Osteocyte (in vitro differentiated cells): ENCODE measurements at regions not wholly inside any gene's neighbourhood (a gene's known extent, or its start where the extent isn't known, plus 50 kb on each side); places are given as distances from the start of the nearest gene placed in this dataset.

Source experiments
- DNase-seq: peaks from one replicate; pipeline ENCODE4 v3.0.0; 2021; ENCODE audit warnings: mixed read lengths; ENCODE audit not compliant: unreplicated experiment; ENCODE audit errors: extremely low spot score
- H3K27ac Mint-ChIP-seq: one replicate; pipeline ENCODE4 v1.8.0; 2021; ENCODE audit warnings: mild to moderate bottlenecking, mixed read lengths; ENCODE audit not compliant: unreplicated experiment
- H3K27me3 Mint-ChIP-seq: one replicate; pipeline ENCODE4 v1.8.0; 2021; ENCODE audit warnings: mixed read lengths; ENCODE audit not compliant: unreplicated experiment
- H3K36me3 Mint-ChIP-seq: one replicate; pipeline ENCODE4 v1.8.0; 2021; ENCODE audit warnings: mixed read lengths; ENCODE audit not compliant: unreplicated experiment
- H3K4me1 Mint-ChIP-seq: one replicate; pipeline ENCODE4 v1.8.0; 2021; ENCODE audit warnings: mixed read lengths; ENCODE audit not compliant: unreplicated experiment
- H3K4me3 Mint-ChIP-seq: one replicate; pipeline ENCODE4 v1.8.0; 2021; ENCODE audit warnings: mild to moderate bottlenecking, moderate library complexity, mixed read lengths; ENCODE audit not compliant: unreplicated experiment
- H3K9me3 Mint-ChIP-seq: one replicate; pipeline ENCODE4 v1.8.0; 2021; ENCODE audit warnings: mixed read lengths; ENCODE audit not compliant: unreplicated experiment
- TF ChIP-seq, protein P1 (sequence below): fragments of 200-600 bp; sonication (generic); IDR thresholded peaks from 2 replicates; pipeline ENCODE4 v1.5.0; 2021; ENCODE audit warnings: antibody characterized with exemption, mild to moderate bottlenecking, moderate library complexity

DNA sequence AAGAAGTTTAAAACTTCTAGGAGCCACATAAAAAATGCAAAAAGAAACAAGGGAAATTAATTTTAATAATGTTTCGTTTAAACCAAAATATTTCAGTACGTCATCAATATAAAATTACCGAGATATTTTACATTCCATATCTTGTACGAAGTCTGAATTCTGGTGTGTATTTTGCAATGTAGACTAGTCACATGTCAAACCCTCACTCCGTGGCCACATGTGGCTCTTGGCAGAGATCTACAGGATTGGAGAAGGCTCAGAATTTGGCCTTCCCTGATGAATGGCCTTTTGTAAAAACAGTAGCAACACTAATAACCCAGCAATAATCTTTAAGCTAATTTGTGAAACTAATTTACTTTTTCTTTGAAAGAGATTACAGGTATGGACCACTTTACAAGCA is 217.1 kb downstream of the PRL start:
- H3K27ac Mint-ChIP-seq = no peak overlapping the region
- no peaks in the 10 kb centered on the region for H3K9me3 Mint-ChIP-seq
- TF ChIP-seq, protein P1, sequence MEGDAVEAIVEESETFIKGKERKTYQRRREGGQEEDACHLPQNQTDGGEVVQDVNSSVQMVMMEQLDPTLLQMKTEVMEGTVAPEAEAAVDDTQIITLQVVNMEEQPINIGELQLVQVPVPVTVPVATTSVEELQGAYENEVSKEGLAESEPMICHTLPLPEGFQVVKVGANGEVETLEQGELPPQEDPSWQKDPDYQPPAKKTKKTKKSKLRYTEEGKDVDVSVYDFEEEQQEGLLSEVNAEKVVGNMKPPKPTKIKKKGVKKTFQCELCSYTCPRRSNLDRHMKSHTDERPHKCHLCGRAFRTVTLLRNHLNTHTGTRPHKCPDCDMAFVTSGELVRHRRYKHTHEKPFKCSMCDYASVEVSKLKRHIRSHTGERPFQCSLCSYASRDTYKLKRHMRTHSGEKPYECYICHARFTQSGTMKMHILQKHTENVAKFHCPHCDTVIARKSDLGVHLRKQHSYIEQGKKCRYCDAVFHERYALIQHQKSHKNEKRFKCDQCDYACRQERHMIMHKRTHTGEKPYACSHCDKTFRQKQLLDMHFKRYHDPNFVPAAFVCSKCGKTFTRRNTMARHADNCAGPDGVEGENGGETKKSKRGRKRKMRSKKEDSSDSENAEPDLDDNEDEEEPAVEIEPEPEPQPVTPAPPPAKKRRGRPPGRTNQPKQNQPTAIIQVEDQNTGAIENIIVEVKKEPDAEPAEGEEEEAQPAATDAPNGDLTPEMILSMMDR = no peak
- H3K4me1 Mint-ChIP-seq = peaks cover 27% of the 10 kb centered on the region
- H3K36me3 Mint-ChIP-seq = no peaks in the 10 kb centered on the region
- no peak overlapping the region for H3K4me3 Mint-ChIP-seq
- DNase-seq = no peak
- no peaks in the 10 kb centered on the region for H3K27me3 Mint-ChIP-seq

DNA sequence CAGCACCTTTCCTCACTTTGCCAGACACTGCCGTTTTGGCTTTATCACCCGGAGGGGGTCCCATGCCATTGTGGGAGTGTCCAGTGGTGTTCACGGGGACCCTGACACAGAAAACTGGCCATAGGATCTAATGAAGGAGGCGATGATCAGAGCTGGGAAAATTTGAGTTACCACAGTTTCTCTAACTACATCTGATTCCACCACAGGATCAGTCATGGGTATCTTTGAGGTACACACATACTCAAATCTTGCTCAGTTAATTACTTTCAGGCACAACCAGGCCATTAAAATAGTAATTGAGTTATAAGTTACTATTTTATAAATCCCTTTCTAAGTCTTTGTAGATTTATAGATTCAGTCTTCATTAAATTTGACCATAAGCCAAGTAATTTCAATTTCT is 215.1 kb downstream of the PRL start:
- peaks cover 27% of the 10 kb centered on the region for H3K4me1 Mint-ChIP-seq
- H3K36me3 Mint-ChIP-seq = peaks cover 3% of the 10 kb centered on the region

DNA sequence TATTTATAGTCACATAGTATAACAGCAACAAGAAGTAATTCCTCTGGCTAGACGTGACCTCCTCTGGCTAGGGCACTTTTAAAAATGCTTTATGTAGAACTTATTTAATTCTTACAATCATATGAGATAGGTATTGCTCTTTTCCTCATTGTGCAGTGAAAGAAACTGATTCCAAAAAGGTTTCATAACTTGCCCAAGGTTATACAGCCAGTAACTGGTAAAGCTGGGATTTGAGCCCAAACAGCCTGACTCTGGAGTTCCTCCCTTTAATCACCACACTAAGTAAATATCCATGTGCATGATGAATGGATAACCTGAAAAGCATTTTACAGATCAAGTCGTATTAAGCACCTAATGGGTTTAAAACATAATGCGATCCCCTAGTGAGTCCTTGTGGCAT is 214.6 kb downstream of the PRL start:
- Mint-ChIP-seq H3K27me3 (no peaks in the 10 kb centered on the region), H3K27ac (no peak overlapping the region), H3K4me3 (no peak overlapping the region), H3K9me3 (peaks cover 9% of the 10 kb centered on the region), H3K4me1 (peaks cover 27% of the 10 kb centered on the region), H3K36me3 (peaks cover 3% of the 10 kb centered on the region)
- DNase-seq = no peak
- TF ChIP-seq, protein P1 = no peak

More for the DNA sequence above, 215.1 kb downstream of the PRL start:
- no peaks in the 10 kb centered on the region for H3K27me3 Mint-ChIP-seq
- TF ChIP-seq, protein P1 = no peak
- no peak for DNase-seq
- no peak overlapping the region for H3K4me3 Mint-ChIP-seq
- H3K27ac Mint-ChIP-seq = no peak overlapping the region
- peaks cover 9% of the 10 kb centered on the region for H3K9me3 Mint-ChIP-seq

DNA sequence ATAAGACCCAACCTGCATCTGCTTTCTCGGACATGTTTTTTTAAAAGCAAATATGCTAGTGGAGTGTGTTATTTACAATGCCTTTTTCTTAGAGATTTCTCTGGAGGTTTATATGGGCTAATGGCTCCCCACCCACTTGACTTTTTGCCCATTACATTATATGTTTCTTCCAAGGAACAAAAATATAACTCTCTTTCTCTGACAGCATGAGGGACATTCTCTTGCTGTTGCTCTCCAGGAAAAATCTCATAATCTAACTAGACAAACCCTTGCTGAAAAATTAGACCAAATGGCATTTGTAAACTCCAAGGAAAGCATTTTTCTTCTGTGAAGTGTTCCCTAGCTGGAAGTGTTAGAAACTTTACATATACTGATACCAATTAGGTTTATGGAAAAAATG is 213.7 kb downstream of the PRL start:
- Mint-ChIP-seq H3K9me3 (peaks cover 9% of the 10 kb centered on the region), H3K4me1 (peaks cover 27% of the 10 kb centered on the region), H3K27ac (no peak overlapping the region), H3K27me3 (no peaks in the 10 kb centered on the region), H3K4me3 (no peak overlapping the region), H3K36me3 (peaks cover 3% of the 10 kb centered on the region)
- DNase-seq = no peak
- TF ChIP-seq, protein P1 = no peak

DNA sequence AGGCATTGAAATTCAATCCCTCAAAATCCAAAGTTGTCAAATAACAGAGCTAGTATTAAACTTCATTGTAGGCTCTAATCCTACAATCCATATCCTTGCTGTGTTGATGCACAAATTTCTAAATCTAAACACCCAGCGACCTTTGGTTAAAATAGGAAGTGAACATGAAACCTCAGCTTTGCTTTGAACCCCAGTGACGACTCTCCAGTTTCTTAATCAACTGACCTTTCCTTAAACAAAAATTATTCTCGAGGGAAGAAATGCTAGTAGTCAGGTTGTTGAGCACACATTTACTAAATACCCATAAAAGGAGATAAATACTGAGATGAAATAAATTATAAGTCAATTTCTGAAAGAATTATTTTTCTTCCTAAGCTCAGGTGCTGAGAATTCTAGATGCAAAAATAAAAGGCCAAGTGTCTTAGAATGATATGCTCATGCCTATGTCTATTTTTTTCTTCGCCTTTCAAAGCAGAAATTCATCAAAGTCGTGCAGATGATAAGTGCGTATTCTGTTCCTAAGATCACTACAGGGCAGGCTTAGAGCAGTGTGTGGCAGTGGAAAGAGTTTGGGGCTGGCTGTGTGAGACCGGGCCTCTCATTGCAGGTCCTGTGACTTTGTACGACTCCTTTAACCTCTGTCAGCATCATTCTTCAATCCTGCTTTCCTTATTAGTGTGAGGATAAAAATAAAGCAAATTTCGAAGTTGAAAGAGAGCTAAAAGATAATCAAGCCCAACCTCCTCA is 208.7 kb downstream of the PRL start:
- peaks cover 2% of the 10 kb centered on the region for H3K4me1 Mint-ChIP-seq
- H3K27ac Mint-ChIP-seq = no peak overlapping the region
- TF ChIP-seq, protein P1 = no peak
- no peak overlapping the region for H3K4me3 Mint-ChIP-seq
- H3K9me3 Mint-ChIP-seq = peaks cover 9% of the 10 kb centered on the region
- no peak for DNase-seq
- H3K27me3 Mint-ChIP-seq = no peaks in the 10 kb centered on the region
- peaks cover 3% of the 10 kb centered on the region for H3K36me3 Mint-ChIP-seq
